Uterus (tissue), 3 donors: ENCODE measurements at regions not wholly inside any gene's neighbourhood (a gene's known extent, or its start where the extent isn't known, plus 50 kb on each side); places are given as distances from the start of the nearest gene placed in this dataset.

Experiments
- DNase-seq, 2 donors: peaks; one replicate each; pipeline ENCODE4 v3.0.0-alpha.2; 2019 to 2020
- H3K27ac ChIP-seq, 2 donors: fragments of 200-600 bp; sonication (generic); 1 replicate in 1 of 2; 2 replicates in 1 of 2; pipeline ENCODE4 v1.5.1; 2016 to 2018
- H3K27me3 ChIP-seq, 2 donors: fragments of 200-600 bp; sonication (generic); one replicate each; pipeline ENCODE4 v1.5.1; 2018 to 2019; ENCODE audit warnings: control low read depth in 1 of 2
- H3K36me3 ChIP-seq, 2 donors: fragments of 200-600 bp; sonication (generic); one replicate each; pipeline ENCODE4 v1.5.1; 2019; ENCODE audit warnings: control low read depth in 1 of 2
- H3K4me1 ChIP-seq, 2 donors: fragments of 200-600 bp; sonication (generic); one replicate each; pipeline ENCODE4 v1.5.1; 2018 to 2019; ENCODE audit warnings: control low read depth in 1 of 2
- H3K4me3 ChIP-seq, 2 donors: fragments of 200-600 bp; sonication (generic); 1 replicate in 1 of 2; 2 replicates in 1 of 2; pipeline ENCODE4 v1.5.1; 2018 to 2019; ENCODE audit warnings: mild to moderate bottlenecking in 1 of 2
- H3K9me3 ChIP-seq, 2 donors: fragments of 200-600 bp; sonication (generic); one replicate each; pipeline ENCODE4 v1.5.1; 2019; ENCODE audit warnings: control low read depth in 1 of 2
- POLR2A ChIP-seq, 2 donors: fragments of 450-650 bp; IDR thresholded peaks; one replicate each; pipeline ENCODE4 v1.6.1; 2016; ENCODE audit warnings: antibody characterized with exemption in 2 of 2, mild to moderate bottlenecking in 1 of 2, moderate library complexity in 1 of 2
- intact Hi-C: fragments of 100-400 bp; cut with DNase I; formaldehyde crosslinking; loops from one replicate; pipeline ENCODE4 v1.15.1; 2023; ENCODE audit warnings: low total_unique reads
- TF ChIP-seq, protein P1 (sequence below), 4 experiments: fragments of 200-600 bp in 2 of 4; fragments of 450-650 bp in 2 of 4; sonication (generic) in 2 of 4; IDR thresholded peaks; one replicate each; pipeline ENCODE4 v1.5.1; 2016 to 2019; ENCODE audit warnings: antibody characterized with exemption in 4 of 4, mild to moderate bottlenecking in 2 of 4, moderate library complexity in 1 of 4
- donor health status: DM: yes; HTN: yes; CAD: no.

DNA sequence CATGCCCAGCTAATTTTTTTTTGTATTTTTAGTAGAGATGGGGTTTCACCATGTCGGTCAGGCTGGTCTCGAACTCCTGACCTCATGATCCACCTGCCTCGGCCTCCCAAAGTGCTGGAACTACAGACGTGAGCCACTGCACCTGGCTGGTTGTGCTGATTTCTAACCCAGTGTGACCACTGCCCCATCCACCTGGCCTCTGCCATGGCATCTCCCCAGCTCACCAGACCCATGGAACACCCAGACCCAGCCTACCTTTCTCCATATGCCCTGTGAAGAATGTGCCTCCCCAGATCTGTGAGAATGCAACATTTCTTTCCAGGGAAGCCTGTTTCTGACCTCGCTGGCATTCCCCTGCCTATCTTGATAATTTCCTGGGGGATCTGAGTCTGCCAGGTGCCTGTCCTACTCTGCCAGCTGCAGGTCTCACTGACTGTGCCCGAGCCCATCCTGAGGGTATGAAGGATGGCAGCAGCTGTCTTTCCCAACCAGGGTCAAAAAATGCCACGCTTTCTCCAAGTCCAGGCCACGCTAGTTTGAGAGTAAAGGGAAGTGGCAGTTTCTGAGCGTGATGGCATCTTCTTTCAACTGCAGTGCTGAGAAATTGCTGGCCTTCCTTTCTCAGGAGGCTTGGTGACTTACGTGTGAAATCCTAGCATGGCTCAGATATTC is 324.4 kb upstream of the ZNF32 start:
- Histone ChIP-seq H3K4me1 (no peaks in the 10 kb centered on the region), H3K27ac (no peak overlapping the region), H3K4me3 (no peak overlapping the region), H3K27me3 (no peaks in the 10 kb centered on the region), H3K36me3 (no peaks in the 10 kb centered on the region), H3K9me3 (no peaks in the 10 kb centered on the region)
- intact Hi-C loops, result no loop called here
- TF ChIP-seq POLR2A (IDR thresholded peaks at IDR 0.05), result no peak
- TF ChIP-seq, protein P1, sequence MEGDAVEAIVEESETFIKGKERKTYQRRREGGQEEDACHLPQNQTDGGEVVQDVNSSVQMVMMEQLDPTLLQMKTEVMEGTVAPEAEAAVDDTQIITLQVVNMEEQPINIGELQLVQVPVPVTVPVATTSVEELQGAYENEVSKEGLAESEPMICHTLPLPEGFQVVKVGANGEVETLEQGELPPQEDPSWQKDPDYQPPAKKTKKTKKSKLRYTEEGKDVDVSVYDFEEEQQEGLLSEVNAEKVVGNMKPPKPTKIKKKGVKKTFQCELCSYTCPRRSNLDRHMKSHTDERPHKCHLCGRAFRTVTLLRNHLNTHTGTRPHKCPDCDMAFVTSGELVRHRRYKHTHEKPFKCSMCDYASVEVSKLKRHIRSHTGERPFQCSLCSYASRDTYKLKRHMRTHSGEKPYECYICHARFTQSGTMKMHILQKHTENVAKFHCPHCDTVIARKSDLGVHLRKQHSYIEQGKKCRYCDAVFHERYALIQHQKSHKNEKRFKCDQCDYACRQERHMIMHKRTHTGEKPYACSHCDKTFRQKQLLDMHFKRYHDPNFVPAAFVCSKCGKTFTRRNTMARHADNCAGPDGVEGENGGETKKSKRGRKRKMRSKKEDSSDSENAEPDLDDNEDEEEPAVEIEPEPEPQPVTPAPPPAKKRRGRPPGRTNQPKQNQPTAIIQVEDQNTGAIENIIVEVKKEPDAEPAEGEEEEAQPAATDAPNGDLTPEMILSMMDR (IDR thresholded peaks at IDR 0.05), result no peak
- no peak for DNase-seq

DNA sequence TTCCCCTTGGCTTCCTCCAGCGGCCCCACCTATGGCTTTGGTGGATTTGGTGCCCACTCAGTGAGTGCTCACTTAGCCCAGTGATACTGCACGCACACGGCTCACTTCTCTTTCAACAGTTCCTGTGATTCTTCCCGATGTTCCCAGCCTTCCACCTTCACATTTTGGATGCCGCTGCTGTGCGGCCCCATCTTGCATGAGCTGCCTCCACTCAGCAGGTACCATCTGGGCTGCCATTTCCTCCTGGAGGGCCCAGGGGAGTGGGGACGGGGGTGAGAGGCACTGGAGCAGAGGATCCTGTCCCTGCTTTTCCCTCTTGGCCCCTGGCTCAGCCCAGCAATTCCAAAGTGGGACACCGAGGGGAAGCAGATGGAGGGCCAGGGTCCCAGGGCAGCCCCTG is 323.3 kb upstream of the ZNF32 start:
- Histone ChIP-seq H3K27ac (no peak overlapping the region), H3K4me3 (no peak overlapping the region), H3K9me3 (no peaks in the 10 kb centered on the region), H3K4me1 (no peaks in the 10 kb centered on the region), H3K36me3 (no peaks in the 10 kb centered on the region), H3K27me3 (no peaks in the 10 kb centered on the region)
- no peak for TF ChIP-seq POLR2A (IDR thresholded peaks at IDR 0.05)
- TF ChIP-seq, protein P1 (IDR thresholded peaks at IDR 0.05), result no peak
- DNase-seq, result no peak
- intact Hi-C loops, result no loop called here

DNA sequence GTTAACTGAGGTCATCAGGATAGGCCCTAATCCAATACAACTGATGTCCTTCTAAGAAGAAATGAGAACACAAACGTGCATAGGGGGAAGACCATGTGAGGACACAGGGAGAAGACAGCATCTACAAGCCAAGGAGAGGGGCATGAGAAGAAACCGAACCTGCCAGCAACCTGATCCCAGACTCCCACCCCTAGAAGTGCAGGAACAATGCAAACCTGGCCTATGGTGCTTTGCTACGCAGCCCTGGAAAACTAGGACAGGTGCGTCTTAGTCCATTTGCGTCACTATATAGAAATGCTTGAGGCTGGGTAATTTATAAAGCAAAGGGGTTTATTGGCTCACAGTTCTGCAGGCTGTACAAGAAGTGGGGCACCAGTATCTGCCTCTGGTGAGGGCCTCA is 322.6 kb upstream of the ZNF32 start:
- Histone ChIP-seq H3K36me3 (no peaks in the 10 kb centered on the region), H3K27me3 (no peaks in the 10 kb centered on the region), H3K4me1 (no peaks in the 10 kb centered on the region), H3K4me3 (no peak overlapping the region), H3K9me3 (no peaks in the 10 kb centered on the region), H3K27ac (no peak overlapping the region)
- DNase-seq, result no peak
- intact Hi-C loops, result no loop called here
- TF ChIP-seq, protein P1 (IDR thresholded peaks at IDR 0.05), result no peak
- TF ChIP-seq POLR2A (IDR thresholded peaks at IDR 0.05), result no peak

DNA sequence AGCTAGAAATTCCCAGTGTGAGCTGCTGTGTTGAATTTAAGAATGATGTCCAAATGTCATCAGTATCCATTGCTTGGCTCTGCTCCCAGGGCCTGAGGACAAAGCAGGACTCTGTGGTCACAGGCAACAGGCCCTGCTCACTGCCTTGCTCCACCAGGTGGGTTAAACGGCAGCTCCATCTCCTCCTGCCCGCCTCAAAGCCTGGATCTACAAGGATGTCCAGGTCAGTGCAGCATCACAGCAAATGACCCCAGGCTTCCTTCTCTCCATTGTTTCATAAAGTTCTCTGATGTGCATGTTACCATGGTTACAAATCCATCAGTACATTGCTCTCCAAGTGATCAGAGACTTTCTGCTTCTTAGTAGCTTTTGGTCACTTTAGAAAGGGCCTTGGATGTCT is 322.0 kb upstream of the ZNF32 start:
- H3K4me3 ChIP-seq, result no peak overlapping the region
- H3K9me3 ChIP-seq, result no peaks in the 10 kb centered on the region
- H3K27ac ChIP-seq, result no peak overlapping the region
- DNase-seq, result no peak
- intact Hi-C loops, result no loop called here
- H3K27me3 ChIP-seq, result no peaks in the 10 kb centered on the region
- TF ChIP-seq, protein P1 (IDR thresholded peaks at IDR 0.05), result no peak
- TF ChIP-seq POLR2A (IDR thresholded peaks at IDR 0.05), result no peak
- no peaks in the 10 kb centered on the region for H3K36me3 ChIP-seq
- no peaks in the 10 kb centered on the region for H3K4me1 ChIP-seq

DNA sequence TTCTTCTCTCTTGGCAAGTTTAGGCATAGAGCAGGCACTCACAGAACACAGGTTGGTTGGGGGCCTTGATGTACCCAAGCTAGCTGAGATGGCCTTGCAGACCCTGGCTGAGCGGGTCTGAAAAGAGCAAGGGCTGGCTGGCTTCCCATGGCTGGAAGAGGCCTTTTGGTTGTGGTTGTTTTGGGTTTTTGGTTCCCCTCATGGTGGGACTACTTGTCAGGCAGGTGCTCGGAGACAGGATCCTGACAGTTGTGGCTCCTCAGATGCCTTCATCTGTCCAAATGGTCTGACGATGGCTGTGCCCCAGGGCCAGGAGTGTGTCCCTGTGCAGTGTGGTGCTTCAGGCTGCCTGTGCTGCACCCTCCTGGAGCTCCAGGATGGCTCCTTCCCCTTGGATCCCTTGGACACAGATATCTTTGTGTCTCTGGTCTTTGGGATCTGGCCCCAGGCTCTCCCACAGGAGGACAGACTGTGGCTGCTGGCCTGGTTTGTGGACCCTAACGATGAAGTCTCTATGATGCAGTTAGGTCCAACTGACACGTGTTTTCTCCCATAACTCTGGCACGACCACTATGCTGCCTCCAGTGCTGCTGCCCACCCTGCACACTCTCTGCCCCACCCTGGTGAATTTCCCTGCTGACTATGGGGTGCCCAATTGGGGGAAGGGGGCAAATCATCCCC is 321.5 kb upstream of the ZNF32 start:
- Histone ChIP-seq H3K4me3 (no peak overlapping the region), H3K27me3 (no peaks in the 10 kb centered on the region), H3K4me1 (no peaks in the 10 kb centered on the region), H3K36me3 (no peaks in the 10 kb centered on the region), H3K9me3 (no peaks in the 10 kb centered on the region), H3K27ac (no peak overlapping the region)
- TF ChIP-seq, protein P1 (IDR thresholded peaks at IDR 0.05), result no peak
- TF ChIP-seq POLR2A (IDR thresholded peaks at IDR 0.05), result no peak
- DNase-seq, result no peak
- intact Hi-C loops, result no loop called here
